NCI-H2107 (cell line): ENCODE measurements at regions not wholly inside any gene's neighbourhood (a gene's known extent, or its start where the extent isn't known, plus 50 kb on each side); places are given as distances from the start of the nearest gene placed in this dataset.
"Not testable (repeated sequence)": the region's sequence is repeated elsewhere in the genome, so short reads cannot be mapped to it uniquely, and the experiment has no call there.

ENCODE experiments used
- DNase-seq: peaks from one replicate; lab custom pipeline; 2025; lab: John Stamatoyannopoulos, UW

- DNase-seq = no peak
Observed at GRCh38 chr10:106296750-106297392, 867.6 kb downstream of the SORCS1 start.

DNA sequence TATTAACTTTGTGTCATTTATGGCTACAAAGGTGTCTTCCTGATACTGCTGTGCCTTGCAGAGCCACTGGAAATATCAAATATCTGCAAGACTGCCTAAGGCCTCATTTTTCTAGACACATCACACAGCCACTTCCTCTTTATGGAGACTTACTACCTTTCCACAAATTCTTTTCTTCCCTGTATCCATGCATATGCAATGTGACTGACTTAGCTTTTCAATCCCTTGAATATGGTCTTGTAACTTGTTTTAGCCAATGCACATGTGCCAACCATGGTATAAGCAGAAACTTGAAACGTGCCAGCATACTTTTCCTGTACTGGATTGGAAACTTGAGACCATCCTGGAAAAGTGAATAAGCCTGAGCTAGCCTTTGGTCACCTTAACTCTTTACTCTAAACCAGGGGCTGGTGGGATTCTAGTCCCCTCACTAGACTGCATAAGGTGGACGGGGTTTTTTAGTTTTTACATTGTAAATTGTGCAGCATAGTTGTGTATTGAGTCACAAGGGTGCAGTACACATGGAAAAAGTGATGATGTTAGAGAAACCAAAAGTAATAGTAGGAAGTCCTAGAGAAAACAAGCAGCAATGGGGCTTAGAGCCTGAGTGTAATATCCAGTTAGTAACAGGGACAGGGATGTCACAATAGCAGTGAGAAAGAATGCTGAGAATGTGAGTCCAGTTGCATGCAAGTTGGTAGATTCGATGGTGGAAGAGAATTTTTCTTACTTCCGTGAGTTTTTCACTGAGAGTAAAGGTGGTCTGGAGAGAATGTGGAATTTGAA is 879.5 kb downstream of the SORCS1 start:
- no peak for DNase-seq

- no peak for DNase-seq
Observed at GRCh38 chr10:106280896-106281460, 883.5 kb downstream of the SORCS1 start.

DNA sequence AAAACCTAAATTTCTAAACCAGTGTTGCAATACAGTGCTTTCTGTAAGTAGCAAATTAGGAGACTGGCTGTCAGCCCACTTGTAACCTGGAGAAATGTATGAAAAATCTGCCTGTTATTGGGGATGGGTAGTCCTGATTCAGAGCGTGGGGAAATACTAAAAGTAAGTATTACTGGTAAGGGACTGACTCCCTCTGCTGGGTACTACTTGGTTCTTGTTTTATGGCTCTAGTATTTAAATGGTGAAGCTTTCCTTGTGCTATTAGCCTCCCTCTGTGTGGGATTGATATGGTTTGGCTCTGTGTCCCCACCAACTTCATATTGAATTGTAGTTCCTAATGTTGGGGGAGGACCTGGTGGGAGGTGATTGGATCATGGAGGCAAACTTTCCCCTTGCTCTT is 886.1 kb downstream of the SORCS1 start:
- no peak for DNase-seq

- no peak for DNase-seq
Observed at GRCh38 chr10:106271237-106271636, 893.3 kb downstream of the SORCS1 start.

DNA sequence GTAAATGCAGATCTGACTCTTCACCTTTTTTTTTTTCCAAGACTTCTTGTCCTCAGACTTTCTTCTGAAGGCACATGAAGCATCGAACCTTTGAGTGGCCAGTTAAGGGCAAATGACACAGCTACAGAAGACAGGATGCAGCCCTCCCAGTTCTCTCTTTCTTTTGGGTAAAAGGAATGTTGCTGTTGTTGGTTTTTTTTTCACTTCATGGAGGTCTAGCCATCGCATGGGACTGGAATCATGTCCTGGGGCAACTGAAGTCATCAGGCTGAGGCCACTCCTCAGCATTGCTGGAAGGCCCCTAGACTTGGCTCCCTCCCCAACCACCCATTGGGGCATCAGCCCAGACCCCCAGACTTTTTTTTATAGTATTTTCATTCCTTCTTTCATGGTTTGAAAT is 896.5 kb downstream of the SORCS1 start:
- no peak for DNase-seq

DNA sequence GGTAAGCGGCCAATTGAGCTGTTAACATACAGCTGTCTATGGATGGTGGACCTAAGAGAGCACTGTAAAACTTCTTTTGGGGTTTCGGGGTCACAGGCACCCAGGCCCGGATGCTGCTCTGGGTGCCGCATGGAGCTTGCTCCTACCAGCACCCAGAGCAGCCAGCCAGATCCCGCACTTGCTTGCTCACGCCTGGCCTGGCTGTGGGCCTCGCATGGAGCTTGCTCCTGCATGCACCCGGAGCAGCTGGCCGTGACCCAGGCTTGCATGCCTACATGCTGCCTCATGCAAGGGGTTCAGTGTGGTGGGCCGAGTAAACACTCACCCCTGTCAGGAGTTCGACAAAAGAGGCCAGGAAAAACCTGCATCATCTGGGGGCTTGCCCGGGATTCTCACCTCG is 896.9 kb downstream of the SORCS1 start:
- DNase-seq = no peak

DNA sequence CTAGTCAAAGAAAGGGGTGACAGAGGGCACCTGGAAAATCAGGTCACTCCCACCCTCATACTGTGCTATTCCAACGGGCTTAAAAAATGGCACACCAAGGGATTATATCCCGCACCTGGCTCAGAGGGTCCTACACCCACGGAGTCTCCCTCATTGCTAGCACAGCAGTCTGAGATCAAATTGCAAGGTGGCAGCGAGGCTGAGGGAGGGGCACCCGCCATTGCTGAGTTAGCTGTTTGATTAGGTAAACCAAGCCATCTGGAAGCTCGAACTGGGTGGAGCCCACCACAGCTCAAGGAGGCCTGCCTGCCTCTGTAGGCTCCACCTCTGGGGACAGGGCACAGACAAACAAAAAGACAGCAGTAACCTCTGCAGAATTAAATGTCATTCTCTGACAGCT is 907.1 kb downstream of the SORCS1 start:
- DNase-seq = not testable (repeated sequence)

DNA sequence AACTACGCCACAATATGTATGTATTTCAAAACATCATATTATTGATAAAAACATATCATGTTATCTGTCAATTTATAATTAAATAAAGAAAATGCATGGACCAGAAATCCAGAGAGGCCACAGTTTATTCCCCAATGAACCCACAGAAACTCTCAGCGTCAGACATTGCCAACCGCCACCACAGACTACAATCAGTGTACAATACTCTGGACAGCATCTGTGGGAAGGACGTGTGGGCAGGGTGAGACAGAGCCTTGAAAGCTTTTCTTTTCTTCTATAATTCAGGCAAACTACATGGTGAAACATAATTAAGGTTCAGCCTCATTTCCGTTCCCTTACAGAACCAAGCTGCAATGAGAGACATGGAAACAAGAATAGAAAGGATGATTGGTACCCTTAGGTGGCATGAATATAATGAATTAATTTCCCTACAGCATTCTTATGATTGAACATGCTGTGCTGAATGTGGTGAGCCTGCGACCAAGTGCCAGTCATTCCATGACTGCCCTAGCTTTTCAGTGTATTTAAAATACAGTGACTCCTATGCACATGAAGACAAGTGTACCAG is 909.3 kb downstream of the SORCS1 start:
- no peak for DNase-seq

- DNase-seq = no peak
Observed at GRCh38 chr10:106254071-106254470, 910.4 kb downstream of the SORCS1 start.

GRCh38 chr10:106252541-106252940 is 912.0 kb downstream of the SORCS1 start:
- DNase-seq = no peak

DNA sequence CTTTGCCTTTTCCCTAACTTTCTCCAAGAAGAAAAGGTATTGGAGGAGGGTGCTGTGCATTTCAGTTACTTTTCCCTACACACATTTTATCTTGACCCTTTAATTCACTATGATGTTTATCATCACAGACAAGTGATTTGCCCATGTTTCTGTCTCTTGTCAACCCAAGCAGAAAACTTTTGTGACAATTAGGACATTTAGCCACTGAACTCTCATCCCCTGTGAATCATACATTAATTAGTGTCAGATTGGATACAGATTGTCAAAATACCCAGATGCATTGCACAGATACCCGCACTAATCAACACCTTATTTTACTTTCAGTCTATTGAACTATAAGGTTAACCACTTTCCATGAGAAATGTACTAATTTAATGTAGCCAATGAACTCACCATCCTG is 912.9 kb downstream of the SORCS1 start:
- no peak for DNase-seq

GRCh38 chr10:106242301-106242700 is 922.2 kb downstream of the SORCS1 start:
- no peak for DNase-seq

GRCh38 chr10:106226828-106227227 is 937.7 kb downstream of the SORCS1 start:
- no peak for DNase-seq

DNA sequence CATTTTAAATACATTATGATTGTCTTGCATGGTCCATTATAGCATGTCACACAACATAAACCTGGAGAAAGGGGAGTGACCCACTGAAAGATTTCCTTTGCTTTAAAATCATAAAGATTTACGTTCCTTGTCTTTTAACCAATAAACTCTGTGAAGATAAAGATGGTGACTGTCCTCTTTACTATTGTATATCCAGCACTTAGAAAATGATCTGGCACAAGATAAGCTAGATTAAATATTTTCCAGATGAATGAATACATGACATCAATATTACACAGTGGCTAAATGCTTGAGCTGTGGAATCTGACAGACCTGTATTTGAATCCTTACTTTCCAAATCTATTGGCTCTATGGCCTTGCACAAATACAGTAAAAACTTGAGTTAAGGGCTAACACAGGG is 938.4 kb downstream of the SORCS1 start:
- DNase-seq = no peak

DNA sequence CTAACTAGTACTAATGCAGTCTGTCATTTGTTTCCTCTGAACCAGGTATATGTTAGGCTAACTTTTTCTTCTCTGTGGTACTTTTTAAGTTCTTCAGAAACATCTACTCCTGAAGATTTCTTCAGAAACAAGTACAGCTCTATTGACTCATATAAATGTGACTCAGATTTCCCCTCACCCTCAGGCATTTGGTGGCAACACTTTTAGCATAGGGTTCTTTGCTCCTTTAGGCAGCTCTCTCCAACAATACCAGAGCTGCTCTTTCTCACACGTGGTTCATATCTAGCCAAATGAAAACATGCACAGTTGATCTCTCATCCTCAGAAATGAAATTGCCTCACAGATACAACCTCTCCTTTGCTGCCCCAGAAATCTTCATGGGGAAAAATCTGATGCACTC is 939.8 kb downstream of the SORCS1 start:
- no peak for DNase-seq

DNA sequence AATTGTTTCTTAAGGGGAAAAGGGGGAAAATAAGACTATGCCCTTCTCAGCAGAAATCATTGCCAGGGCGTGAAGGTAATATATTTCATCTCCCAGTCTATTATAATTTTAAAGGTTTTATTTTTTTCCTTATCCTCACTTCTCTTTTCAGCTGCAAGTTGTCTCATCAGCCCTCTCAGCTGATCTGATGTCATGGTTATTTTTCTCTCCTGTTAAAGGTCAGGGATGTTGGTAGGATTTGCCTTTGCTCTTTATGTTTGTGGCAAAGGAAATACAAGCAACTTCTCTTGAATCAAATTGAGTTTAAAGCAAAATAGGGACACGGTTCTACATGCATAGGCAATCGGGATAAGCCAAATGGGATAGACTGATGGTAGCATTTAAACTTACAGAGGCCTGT is 946.9 kb downstream of the SORCS1 start:
- no peak for DNase-seq

- no peak for DNase-seq
Observed at GRCh38 chr10:106216085-106216484, 948.4 kb downstream of the SORCS1 start.

GRCh38 chr10:106214243-106214642 is 950.3 kb downstream of the SORCS1 start:
- DNase-seq = no peak

- no peak for DNase-seq
Observed at GRCh38 chr10:106213493-106213892, 951.0 kb downstream of the SORCS1 start.

DNA sequence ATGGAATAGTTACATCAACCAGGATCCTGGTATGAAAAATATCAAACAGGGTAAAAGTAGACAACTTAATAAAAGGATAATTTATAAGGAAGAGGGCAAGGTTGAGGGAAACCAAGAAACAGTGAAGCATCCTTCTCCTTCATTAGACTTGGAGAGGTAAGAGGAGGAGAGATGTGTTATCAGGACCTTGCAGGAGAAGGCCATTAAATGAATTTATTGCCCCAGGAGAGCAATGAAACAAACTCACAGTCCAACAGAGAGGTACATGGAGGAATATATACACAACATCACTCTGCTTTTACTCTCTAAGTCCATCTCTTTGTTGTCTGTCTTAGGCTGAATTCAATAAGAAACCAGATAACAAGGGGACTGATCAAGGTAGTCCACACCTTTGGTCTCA is 966.2 kb downstream of the SORCS1 start:
- DNase-seq = no peak

- no peak for DNase-seq
Observed at GRCh38 chr10:106189292-106189691, 975.2 kb downstream of the SORCS1 start.

DNA sequence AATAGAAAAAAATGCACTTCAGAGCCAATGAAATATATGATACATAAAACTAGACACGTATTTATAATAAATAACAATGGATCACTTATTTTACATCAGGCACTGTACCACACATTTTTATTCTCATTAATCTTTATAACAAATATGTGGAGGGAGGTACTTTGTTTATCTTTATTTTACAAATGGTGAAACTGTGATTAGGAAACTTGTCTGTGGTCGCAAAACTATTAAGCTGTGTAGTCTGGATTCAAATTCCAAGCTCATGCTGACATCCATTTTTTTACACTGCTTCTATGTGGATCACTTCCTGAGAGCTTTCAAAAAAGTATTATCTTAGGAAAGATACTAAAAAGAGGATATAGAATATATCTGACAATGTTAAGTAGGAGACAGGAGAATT is 978.6 kb downstream of the SORCS1 start:
- DNase-seq = no peak
